ENCODE measurements at regions not wholly inside any gene's neighbourhood (a gene's known extent, or its start where the extent isn't known, plus 50 kb on each side); places are given as distances from the start of the nearest gene placed in this dataset.

- in situ Hi-C loops (cut with MboI; ENCODE audit: low pct_unique_long_range_greater_than_20kb, low sequenced_read_pairs, unreplicated experiment) = no loop called here
- DNase-seq (ENCODE audit: low spot score) = no peak
- TF ChIP-seq, protein P1, sequence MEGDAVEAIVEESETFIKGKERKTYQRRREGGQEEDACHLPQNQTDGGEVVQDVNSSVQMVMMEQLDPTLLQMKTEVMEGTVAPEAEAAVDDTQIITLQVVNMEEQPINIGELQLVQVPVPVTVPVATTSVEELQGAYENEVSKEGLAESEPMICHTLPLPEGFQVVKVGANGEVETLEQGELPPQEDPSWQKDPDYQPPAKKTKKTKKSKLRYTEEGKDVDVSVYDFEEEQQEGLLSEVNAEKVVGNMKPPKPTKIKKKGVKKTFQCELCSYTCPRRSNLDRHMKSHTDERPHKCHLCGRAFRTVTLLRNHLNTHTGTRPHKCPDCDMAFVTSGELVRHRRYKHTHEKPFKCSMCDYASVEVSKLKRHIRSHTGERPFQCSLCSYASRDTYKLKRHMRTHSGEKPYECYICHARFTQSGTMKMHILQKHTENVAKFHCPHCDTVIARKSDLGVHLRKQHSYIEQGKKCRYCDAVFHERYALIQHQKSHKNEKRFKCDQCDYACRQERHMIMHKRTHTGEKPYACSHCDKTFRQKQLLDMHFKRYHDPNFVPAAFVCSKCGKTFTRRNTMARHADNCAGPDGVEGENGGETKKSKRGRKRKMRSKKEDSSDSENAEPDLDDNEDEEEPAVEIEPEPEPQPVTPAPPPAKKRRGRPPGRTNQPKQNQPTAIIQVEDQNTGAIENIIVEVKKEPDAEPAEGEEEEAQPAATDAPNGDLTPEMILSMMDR (IDR thresholded peaks at IDR 0.05; ENCODE audit: extremely low read depth, insufficient read depth, missing control alignments) = no peak
These were observed 838.5 kb downstream of the USP25 start for GRCh38 chr21:16568244-16568643.

GRCh38 chr21:16568661-16569060, 838.9 kb downstream of the USP25 start:
- no peak for DNase-seq (ENCODE audit: low spot score)
- in situ Hi-C loops (cut with MboI; ENCODE audit: low pct_unique_long_range_greater_than_20kb, low sequenced_read_pairs, unreplicated experiment) = no loop called here
- TF ChIP-seq, protein P1 (IDR thresholded peaks at IDR 0.05; ENCODE audit: extremely low read depth, insufficient read depth, missing control alignments) = no peak

DNA sequence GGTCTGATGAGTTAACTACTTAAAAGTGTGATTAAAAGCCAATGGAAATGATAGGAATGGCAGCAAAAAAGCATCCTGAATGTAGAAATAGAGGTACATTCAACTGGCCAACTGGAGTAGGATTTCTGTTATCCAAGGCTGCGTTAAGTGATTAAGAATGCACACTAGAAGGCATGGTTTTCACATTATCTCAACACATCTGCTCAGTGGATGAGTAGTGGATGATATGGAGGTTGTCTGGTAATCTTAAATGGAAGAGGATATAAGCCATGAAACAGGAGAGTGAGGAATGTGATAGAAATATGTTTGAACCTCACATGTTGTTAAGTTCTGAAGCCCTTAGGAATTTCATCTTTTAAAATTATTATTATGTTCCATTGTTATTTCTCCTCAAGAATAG, 839.9 kb downstream of the USP25 start:
- in situ Hi-C loops (cut with MboI; ENCODE audit: low pct_unique_long_range_greater_than_20kb, low sequenced_read_pairs, unreplicated experiment) = no loop called here
- DNase-seq (ENCODE audit: low spot score) = no peak
- TF ChIP-seq, protein P1 (IDR thresholded peaks at IDR 0.05; ENCODE audit: extremely low read depth, insufficient read depth, missing control alignments) = no peak

GRCh38 chr21:16570171-16570570, 840.4 kb downstream of the USP25 start:
- TF ChIP-seq, protein P1 (IDR thresholded peaks at IDR 0.05; ENCODE audit: extremely low read depth, insufficient read depth, missing control alignments) = no peak
- no peak for DNase-seq (ENCODE audit: low spot score)
- in situ Hi-C loops (cut with MboI; ENCODE audit: low pct_unique_long_range_greater_than_20kb, low sequenced_read_pairs, unreplicated experiment) = no loop called here

DNA sequence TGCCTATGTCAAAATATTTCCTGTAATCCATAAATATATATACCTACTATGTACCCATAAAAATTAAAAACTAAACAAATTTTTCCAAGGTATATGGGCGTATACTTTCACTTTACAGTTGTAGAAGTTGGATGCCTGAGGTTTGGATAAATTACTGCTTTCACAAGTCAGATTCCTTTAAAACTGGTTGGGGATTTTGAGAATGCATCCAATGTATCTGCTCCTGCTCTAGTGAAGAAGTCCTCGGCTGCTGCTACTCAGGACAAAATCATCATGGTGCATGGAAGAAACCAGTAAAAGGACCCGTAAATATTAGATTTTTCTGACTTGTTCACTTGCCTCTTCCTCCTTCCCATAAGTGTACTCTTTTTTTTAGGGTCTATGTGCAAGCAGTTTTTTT, 841.1 kb downstream of the USP25 start:
- in situ Hi-C loops (cut with MboI; ENCODE audit: low pct_unique_long_range_greater_than_20kb, low sequenced_read_pairs, unreplicated experiment) = no loop called here
- no peak for DNase-seq (ENCODE audit: low spot score)
- TF ChIP-seq, protein P1 (IDR thresholded peaks at IDR 0.05; ENCODE audit: extremely low read depth, insufficient read depth, missing control alignments) = no peak

DNA sequence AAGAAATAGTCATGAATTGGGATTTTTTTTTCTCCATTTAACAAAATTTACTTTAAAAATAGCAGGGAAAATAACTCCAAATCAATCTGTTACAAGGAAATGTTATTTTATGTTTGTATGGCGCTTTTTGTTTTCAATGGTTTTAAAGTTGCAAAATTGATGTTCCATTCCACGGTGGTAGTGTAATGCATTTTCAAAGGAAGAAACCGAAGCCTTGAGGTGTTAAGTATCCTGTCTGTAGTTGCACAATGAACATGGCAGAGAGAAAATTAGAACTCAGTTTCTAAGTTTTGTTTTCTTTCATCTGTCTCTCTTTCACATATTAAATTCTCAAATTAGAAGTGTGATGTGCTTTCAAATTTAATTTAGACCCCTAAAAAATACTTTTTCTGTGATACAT, 841.8 kb downstream of the USP25 start:
- in situ Hi-C loops (cut with MboI; ENCODE audit: low pct_unique_long_range_greater_than_20kb, low sequenced_read_pairs, unreplicated experiment) = no loop called here
- no peak for DNase-seq (ENCODE audit: low spot score)
- TF ChIP-seq, protein P1 (IDR thresholded peaks at IDR 0.05; ENCODE audit: extremely low read depth, insufficient read depth, missing control alignments) = no peak

DNA sequence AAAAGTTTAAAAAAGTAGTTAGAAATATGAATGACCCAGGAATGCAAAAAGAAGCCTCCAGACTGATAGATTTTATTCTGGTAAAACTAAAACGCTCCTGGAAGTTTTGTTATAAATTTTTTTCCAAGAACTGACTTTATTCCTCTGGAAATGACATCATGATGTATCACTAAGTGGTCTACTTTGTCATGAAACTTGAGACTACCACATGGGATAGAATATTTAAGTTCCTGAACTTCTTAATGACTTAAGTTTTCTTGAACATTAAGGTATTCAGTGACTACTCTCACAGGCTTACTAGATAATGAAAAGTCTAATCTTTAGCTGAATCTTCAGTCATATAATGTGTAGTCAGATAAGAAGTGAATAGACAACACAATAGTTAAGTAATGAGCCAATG, 842.2 kb downstream of the USP25 start:
- no peak for DNase-seq (ENCODE audit: low spot score)
- in situ Hi-C loops (cut with MboI; ENCODE audit: low pct_unique_long_range_greater_than_20kb, low sequenced_read_pairs, unreplicated experiment) = no loop called here
- TF ChIP-seq, protein P1 (IDR thresholded peaks at IDR 0.05; ENCODE audit: extremely low read depth, insufficient read depth, missing control alignments) = no peak
